WTC11 (cell line): ENCODE measurements at regions not wholly inside any gene's neighbourhood (a gene's known extent, or its start where the extent isn't known, plus 50 kb on each side); places are given as distances from the start of the nearest gene placed in this dataset.

ENCODE experiments used
- ATAC-seq: fragments of 200-7000 bp; cut with Tn5 transposase; 2 replicates; pipeline ENCODE4 v1.10.0; 2021; ENCODE audit warnings: mild to moderate bottlenecking, moderate library complexity
- CTCF ChIA-PET: fragments of 300-600 bp; sonication (Branson Sonifier 250); formaldehyde crosslinking; loops from one replicate; lab custom pipeline; 2021; ENCODE audit warnings: antibody characterized with exemption; lab: Charles Lee
- POLR2A ChIA-PET: fragments of 350-600 bp; sonication (Branson Sonifier 250); formaldehyde crosslinking; loops from one replicate; lab custom pipeline; 2021; ENCODE audit warnings: antibody characterized with exemption; lab: Charles Lee
- DNase-seq: peaks from one replicate; pipeline ENCODE4 v3.0.0; 2021; ENCODE audit warnings: low spot score
- H3K27ac Mint-ChIP-seq: 2 replicates; pipeline ENCODE4 v1.8.0; 2021; ENCODE audit warnings: mixed read lengths
- H3K27me3 Mint-ChIP-seq: 2 replicates; pipeline ENCODE4 v1.8.0; 2021; ENCODE audit warnings: low read depth, mild to moderate bottlenecking, moderate library complexity, mixed read lengths
- H3K36me3 Mint-ChIP-seq: 2 replicates; pipeline ENCODE4 v1.8.0; 2021; ENCODE audit warnings: mixed read lengths
- H3K4me1 Mint-ChIP-seq: 2 replicates; pipeline ENCODE4 v1.8.0; 2022; ENCODE audit warnings: mixed read lengths
- H3K4me3 Mint-ChIP-seq: 2 replicates; pipeline ENCODE4 v1.8.0; 2021; ENCODE audit warnings: mild to moderate bottlenecking, moderate library complexity, mixed read lengths
- H3K9me3 Mint-ChIP-seq: 2 replicates; pipeline ENCODE4 v1.8.0; 2021; ENCODE audit warnings: mixed read lengths
- ATF2 ChIP-seq: sonication (generic); formaldehyde crosslinking; IDR thresholded peaks from 2 replicates; pipeline ENCODE4 v1.8.1; 2022; ENCODE audit warnings: low read depth, missing genetic modification reagents, borderline replicate concordance
- FOXJ3 ChIP-seq: sonication (generic); formaldehyde crosslinking; IDR thresholded peaks from 2 replicates; pipeline ENCODE4 v1.9.0; 2021; ENCODE audit warnings: missing genetic modification reagents, mild to moderate bottlenecking, borderline replicate concordance
- FOXK1 ChIP-seq: sonication (generic); formaldehyde crosslinking; IDR thresholded peaks from 2 replicates; pipeline ENCODE4 v1.8.0; 2022; ENCODE audit warnings: mild to moderate bottlenecking, moderate library complexity, missing genetic modification reagents
- MAX ChIP-seq: sonication (generic); formaldehyde crosslinking; IDR thresholded peaks from 2 replicates; pipeline ENCODE4 v1.8.0; 2022; ENCODE audit warnings: mild to moderate bottlenecking, missing genetic modification reagents
- MYBL2 ChIP-seq: sonication (generic); formaldehyde crosslinking; IDR thresholded peaks from 2 replicates; pipeline ENCODE4 v1.8.1; 2023; ENCODE audit warnings: mild to moderate bottlenecking, moderate library complexity, missing genetic modification reagents
- NFATC4 ChIP-seq: fragments of 250-450 bp; sonication (Bioruptor Pico); IDR thresholded peaks from 2 replicates; pipeline ENCODE4 v1.9.0; 2021; ENCODE audit warnings: mild to moderate bottlenecking
- NFYB ChIP-seq: sonication (generic); formaldehyde crosslinking; conservative IDR thresholded peaks from 2 replicates; pipeline ENCODE4 v1.8.0; 2022; ENCODE audit warnings: low read depth, missing genetic modification reagents
- NR3C1 ChIP-seq: sonication (generic); formaldehyde crosslinking; conservative IDR thresholded peaks from 2 replicates; pipeline ENCODE4 v1.8.1; 2023; ENCODE audit warnings: low read depth, mild to moderate bottlenecking, missing genetic modification reagents
- PRRX2 ChIP-seq: fragments of 250-450 bp; sonication (Bioruptor Pico); IDR thresholded peaks from 2 replicates; pipeline ENCODE4 v1.8.0; 2021; ENCODE audit warnings: mild to moderate bottlenecking
- SMAD3 ChIP-seq: sonication (generic); formaldehyde crosslinking; IDR thresholded peaks from 2 replicates; pipeline ENCODE4 v1.8.0; 2022; ENCODE audit warnings: missing genetic modification reagents, mild to moderate bottlenecking, borderline replicate concordance
- SP1 ChIP-seq: sonication (generic); formaldehyde crosslinking; conservative IDR thresholded peaks from 2 replicates; pipeline ENCODE4 v1.8.1; 2022; ENCODE audit warnings: missing genetic modification reagents
- USF1 ChIP-seq: sonication (generic); formaldehyde crosslinking; IDR thresholded peaks from 2 replicates; pipeline ENCODE4 v1.8.0; 2022; ENCODE audit warnings: mild to moderate bottlenecking, missing genetic modification reagents
- ZNF232 ChIP-seq: sonication (generic); formaldehyde crosslinking; IDR thresholded peaks from 2 replicates; pipeline ENCODE4 v1.8.0; 2022; ENCODE audit warnings: mild to moderate bottlenecking, missing genetic modification reagents
- ZNF423 ChIP-seq: fragments of 250-450 bp; sonication (Bioruptor Pico); IDR thresholded peaks from 2 replicates; pipeline ENCODE4 v2.1.2; 2022; ENCODE audit warnings: mild to moderate bottlenecking, moderate library complexity
- TF ChIP-seq, protein P1 (sequence below): sonication (generic); formaldehyde crosslinking; IDR thresholded peaks from 2 replicates; pipeline ENCODE4 v1.8.1; 2023; ENCODE audit warnings: mild to moderate bottlenecking, missing genetic modification reagents, moderate library complexity
- TF ChIP-seq, protein P2 (sequence below): sonication (generic); formaldehyde crosslinking; IDR thresholded peaks from 2 replicates; pipeline ENCODE4 v1.8.1; 2023; ENCODE audit warnings: mild to moderate bottlenecking, moderate library complexity, missing genetic modification reagents
- TF ChIP-seq, protein P3 (sequence below): sonication (generic); formaldehyde crosslinking; conservative IDR thresholded peaks from 2 replicates; pipeline ENCODE4 v1.8.1; 2022; ENCODE audit warnings: mild to moderate bottlenecking, missing genetic modification reagents
- TF ChIP-seq, protein P4 (sequence below): fragments of 250-450 bp; sonication (Bioruptor Pico); IDR thresholded peaks from 2 replicates; pipeline ENCODE4 v1.9.0; 2021; ENCODE audit warnings: moderate library complexity, mild to moderate bottlenecking, inconsistent platforms, borderline replicate concordance
- TF ChIP-seq, protein P5 (sequence below): fragments of 250-450 bp; sonication (Bioruptor Pico); IDR thresholded peaks from 2 replicates; pipeline ENCODE4 v1.8.0; 2021; ENCODE audit warnings: mild to moderate bottlenecking

DNA sequence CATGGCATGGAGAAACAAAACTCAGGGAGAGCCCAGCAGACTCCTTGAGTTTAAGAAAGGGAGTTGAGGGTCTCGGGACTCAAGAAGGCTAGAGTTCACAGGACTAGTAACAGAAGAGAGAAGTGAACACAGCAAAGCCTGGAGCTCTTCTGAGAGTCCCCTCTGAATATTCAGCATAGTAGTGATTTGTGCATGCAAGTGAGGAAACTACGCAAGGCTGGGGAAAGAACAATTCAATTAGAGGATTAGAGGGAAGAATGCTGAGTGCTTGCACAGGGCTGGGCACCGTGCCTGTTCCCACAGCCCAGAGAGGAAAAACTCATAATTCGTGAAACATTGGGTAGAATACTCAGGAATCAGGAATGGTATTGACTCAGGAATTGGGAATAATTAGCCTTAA, 540.0 kb upstream of the SALL1 start:
- CTCF ChIA-PET: no interaction called here
- Mint-ChIP-seq H3K36me3 (peaks cover 34% of the 10 kb centered on the region), H3K9me3 (peaks cover 69% of the 10 kb centered on the region), H3K4me3 (no peak overlapping the region), H3K4me1 (no peaks in the 10 kb centered on the region), H3K27ac (no peak overlapping the region), H3K27me3 (peaks cover 2% of the 10 kb centered on the region; the same call in 1 of the 2 replicates)
- POLR2A ChIA-PET: no interaction called here
- no peak for ATAC-seq
- TF ChIP-seq ATF2 (CRISPR knock-in tag) (no peak), FOXK1 (CRISPR knock-in tag) (no peak)
- DNase-seq: no peak

- no peaks in the 10 kb centered on the region for H3K27me3 Mint-ChIP-seq
- ChIA-PET CTCF (no interaction called here), POLR2A (no interaction called here)
- no peak overlapping the region for H3K27ac Mint-ChIP-seq
- H3K4me3 Mint-ChIP-seq: no peak overlapping the region
- H3K36me3 Mint-ChIP-seq: peaks cover 7% of the 10 kb centered on the region
- ATAC-seq (no peak), DNase-seq (no peak)
- peaks cover 29% of the 10 kb centered on the region for H3K9me3 Mint-ChIP-seq
- peaks cover 19% of the 10 kb centered on the region for H3K4me1 Mint-ChIP-seq
- TF ChIP-seq SMAD3 (CRISPR knock-in tag): no peak
Observed at GRCh38 chr16:51685498-51685897, 534.4 kb upstream of the SALL1 start.

- ChIA-PET POLR2A (no interaction called here), CTCF (no interaction called here)
- Mint-ChIP-seq H3K4me1 (peaks cover 19% of the 10 kb centered on the region), H3K36me3 (no peaks in the 10 kb centered on the region), H3K27ac (no peak overlapping the region), H3K9me3 (peaks cover 13% of the 10 kb centered on the region), H3K27me3 (no peaks in the 10 kb centered on the region), H3K4me3 (no peak overlapping the region)
- ATAC-seq: no peak
- no peak for DNase-seq
- TF ChIP-seq NFYB (CRISPR knock-in tag) (no peak), FOXJ3 (CRISPR knock-in tag) (no peak), NFATC4 (CRISPR knock-in tag) (no peak), MYBL2 (CRISPR knock-in tag) (no peak), ZNF232 (CRISPR knock-in tag) (no peak)
Observed at GRCh38 chr16:51683882-51684281, 532.8 kb upstream of the SALL1 start.

- DNase-seq: no peak
- peaks cover 9% of the 10 kb centered on the region for H3K9me3 Mint-ChIP-seq
- no peaks in the 10 kb centered on the region for H3K27me3 Mint-ChIP-seq
- CTCF ChIA-PET: no interaction called here
- no peaks in the 10 kb centered on the region for H3K36me3 Mint-ChIP-seq
- no peak overlapping the region for H3K27ac Mint-ChIP-seq
- peak; percentile 65 for TF ChIP-seq USF1
- TF ChIP-seq, protein P1, sequence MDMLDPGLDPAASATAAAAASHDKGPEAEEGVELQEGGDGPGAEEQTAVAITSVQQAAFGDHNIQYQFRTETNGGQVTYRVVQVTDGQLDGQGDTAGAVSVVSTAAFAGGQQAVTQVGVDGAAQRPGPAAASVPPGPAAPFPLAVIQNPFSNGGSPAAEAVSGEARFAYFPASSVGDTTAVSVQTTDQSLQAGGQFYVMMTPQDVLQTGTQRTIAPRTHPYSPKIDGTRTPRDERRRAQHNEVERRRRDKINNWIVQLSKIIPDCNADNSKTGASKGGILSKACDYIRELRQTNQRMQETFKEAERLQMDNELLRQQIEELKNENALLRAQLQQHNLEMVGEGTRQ: peak; percentile 84
- no peak for TF ChIP-seq PRRX2 (CRISPR knock-in tag)
- no peak for TF ChIP-seq SP1 (CRISPR knock-in tag)
- TF ChIP-seq, all 79 proteins: peak for 2
- no peak overlapping the region for H3K4me3 Mint-ChIP-seq
- peak; percentile 52; the same call in 1 of the 2 replicates for ATAC-seq
- peaks cover 19% of the 10 kb centered on the region for H3K4me1 Mint-ChIP-seq
- POLR2A ChIA-PET: no interaction called here
Observed at GRCh38 chr16:51682905-51683304, 531.8 kb upstream of the SALL1 start.

DNA sequence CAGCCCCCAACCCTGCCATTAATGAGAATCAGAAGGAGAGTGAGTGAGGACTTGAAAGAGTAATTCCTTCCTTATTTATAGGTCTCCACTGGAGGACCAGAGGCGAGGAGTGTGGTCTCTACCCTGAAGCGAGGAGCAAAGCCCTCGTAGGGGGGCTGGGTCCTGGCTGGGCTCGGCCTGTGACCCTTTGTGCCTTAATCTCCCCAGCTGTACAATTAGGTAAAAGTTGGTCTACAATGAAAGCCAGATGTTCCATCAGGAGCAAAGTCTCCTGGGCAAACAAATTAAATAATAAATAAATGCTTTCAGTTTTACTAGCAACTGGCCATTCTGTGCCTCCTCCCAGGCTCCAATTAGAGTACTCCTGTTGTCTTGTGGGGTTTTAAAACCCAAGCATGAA, 523.5 kb upstream of the SALL1 start:
- Mint-ChIP-seq H3K4me3 (no peak overlapping the region), H3K36me3 (no peaks in the 10 kb centered on the region), H3K27me3 (peaks cover 3% of the 10 kb centered on the region; the same call in 1 of the 2 replicates), H3K4me1 (0 out of 2 replicates have a peak, but pooled peaks cover 3% of the 10 kb centered on the region), H3K9me3 (no peaks in the 10 kb centered on the region), H3K27ac (no peak overlapping the region)
- ChIA-PET POLR2A (no interaction called here), CTCF (no interaction called here)
- ATAC-seq: no peak
- no peak for DNase-seq
- TF ChIP-seq NR3C1 (CRISPR knock-in tag): no peak
- TF ChIP-seq, protein P2, sequence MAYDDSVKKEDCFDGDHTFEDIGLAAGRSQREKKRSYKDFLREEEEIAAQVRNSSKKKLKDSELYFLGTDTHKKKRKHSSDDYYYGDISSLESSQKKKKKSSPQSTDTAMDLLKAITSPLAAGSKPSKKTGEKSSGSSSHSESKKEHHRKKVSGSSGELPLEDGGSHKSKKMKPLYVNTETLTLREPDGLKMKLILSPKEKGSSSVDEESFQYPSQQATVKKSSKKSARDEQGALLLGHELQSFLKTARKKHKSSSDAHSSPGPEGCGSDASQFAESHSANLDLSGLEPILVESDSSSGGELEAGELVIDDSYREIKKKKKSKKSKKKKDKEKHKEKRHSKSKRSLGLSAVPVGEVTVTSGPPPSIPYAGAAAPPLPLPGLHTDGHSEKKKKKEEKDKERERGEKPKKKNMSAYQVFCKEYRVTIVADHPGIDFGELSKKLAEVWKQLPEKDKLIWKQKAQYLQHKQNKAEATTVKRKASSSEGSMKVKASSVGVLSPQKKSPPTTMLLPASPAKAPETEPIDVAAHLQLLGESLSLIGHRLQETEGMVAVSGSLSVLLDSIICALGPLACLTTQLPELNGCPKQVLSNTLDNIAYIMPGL: no peak
- TF ChIP-seq, protein P3, sequence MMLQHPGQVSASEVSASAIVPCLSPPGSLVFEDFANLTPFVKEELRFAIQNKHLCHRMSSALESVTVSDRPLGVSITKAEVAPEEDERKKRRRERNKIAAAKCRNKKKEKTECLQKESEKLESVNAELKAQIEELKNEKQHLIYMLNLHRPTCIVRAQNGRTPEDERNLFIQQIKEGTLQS (CRISPR knock-in tag): no peak
- TF ChIP-seq ZNF423 (CRISPR knock-in tag): no peak
- TF ChIP-seq MAX (CRISPR knock-in tag): no peak
- TF ChIP-seq, protein P4, sequence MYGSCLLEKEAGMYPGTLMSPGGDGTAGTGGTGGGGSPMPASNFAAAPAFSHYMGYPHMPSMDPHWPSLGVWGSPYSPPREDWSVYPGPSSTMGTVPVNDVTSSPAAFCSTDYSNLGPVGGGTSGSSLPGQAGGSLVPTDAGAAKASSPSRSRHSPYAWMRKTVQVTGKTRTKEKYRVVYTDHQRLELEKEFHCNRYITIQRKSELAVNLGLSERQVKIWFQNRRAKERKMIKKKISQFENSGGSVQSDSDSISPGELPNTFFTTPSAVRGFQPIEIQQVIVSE (CRISPR knock-in tag): no peak
- TF ChIP-seq NFYB (CRISPR knock-in tag): no peak
- TF ChIP-seq, protein P5, sequence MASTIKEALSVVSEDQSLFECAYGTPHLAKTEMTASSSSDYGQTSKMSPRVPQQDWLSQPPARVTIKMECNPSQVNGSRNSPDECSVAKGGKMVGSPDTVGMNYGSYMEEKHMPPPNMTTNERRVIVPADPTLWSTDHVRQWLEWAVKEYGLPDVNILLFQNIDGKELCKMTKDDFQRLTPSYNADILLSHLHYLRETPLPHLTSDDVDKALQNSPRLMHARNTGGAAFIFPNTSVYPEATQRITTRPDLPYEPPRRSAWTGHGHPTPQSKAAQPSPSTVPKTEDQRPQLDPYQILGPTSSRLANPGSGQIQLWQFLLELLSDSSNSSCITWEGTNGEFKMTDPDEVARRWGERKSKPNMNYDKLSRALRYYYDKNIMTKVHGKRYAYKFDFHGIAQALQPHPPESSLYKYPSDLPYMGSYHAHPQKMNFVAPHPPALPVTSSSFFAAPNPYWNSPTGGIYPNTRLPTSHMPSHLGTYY (CRISPR knock-in tag): no peak
